HG02938 (cell line): ENCODE measurements at regions not wholly inside any gene's neighbourhood (a gene's known extent, or its start where the extent isn't known, plus 50 kb on each side); places are given as distances from the start of the nearest gene placed in this dataset.

Source experiments
- ATAC-seq: cut with Tn5 transposase; IDR thresholded peaks from one replicate; pipeline ENCODE4 v1.9.1; 2021; ENCODE audit warnings: mild to moderate bottlenecking, moderate library complexity; ENCODE audit not compliant: unreplicated experiment

GRCh38 chr21:35416866-35417489 is 367.9 kb upstream of the RUNX1 start:
- no peak for ATAC-seq

- ATAC-seq, result no peak
Observed at GRCh38 chr21:35414507-35415139, 365.5 kb upstream of the RUNX1 start.

GRCh38 chr21:35414056-35414455 is 365.0 kb upstream of the RUNX1 start:
- no peak for ATAC-seq

- ATAC-seq, result no peak
Observed at GRCh38 chr21:35412231-35412630, 363.1 kb upstream of the RUNX1 start.

- ATAC-seq, result no peak
Observed at GRCh38 chr21:35411434-35411833, 362.3 kb upstream of the RUNX1 start.

- no peak for ATAC-seq
Observed at GRCh38 chr21:35410656-35411055, 361.6 kb upstream of the RUNX1 start.

- ATAC-seq, result no peak
Observed at GRCh38 chr21:35410123-35410522, 361.0 kb upstream of the RUNX1 start.

- ATAC-seq, result no peak
Observed at GRCh38 chr21:35408401-35408800, 359.3 kb upstream of the RUNX1 start.

GRCh38 chr21:35406635-35407034 is 357.5 kb upstream of the RUNX1 start:
- ATAC-seq, result no peak

- ATAC-seq, result no peak
Observed at GRCh38 chr21:35405981-35406380, 356.9 kb upstream of the RUNX1 start.

- no peak for ATAC-seq
Observed at GRCh38 chr21:35404247-35404646, 355.1 kb upstream of the RUNX1 start.

GRCh38 chr21:35402061-35402460 is 353.0 kb upstream of the RUNX1 start:
- no peak for ATAC-seq

GRCh38 chr21:35401476-35401875 is 352.4 kb upstream of the RUNX1 start:
- ATAC-seq, result no peak

GRCh38 chr21:35400233-35400939 is 351.3 kb upstream of the RUNX1 start:
- ATAC-seq, result no peak

GRCh38 chr21:35399706-35400105 is 350.6 kb upstream of the RUNX1 start:
- no peak for ATAC-seq

- no peak for ATAC-seq
Observed at GRCh38 chr21:35399002-35399530, 350.0 kb upstream of the RUNX1 start.

GRCh38 chr21:35398346-35398982 is 349.4 kb upstream of the RUNX1 start:
- ATAC-seq, result no peak

GRCh38 chr21:35397781-35398180 is 348.7 kb upstream of the RUNX1 start:
- ATAC-seq, result no peak

GRCh38 chr21:35396655-35397054 is 347.6 kb upstream of the RUNX1 start:
- ATAC-seq, result no peak

- ATAC-seq, result no peak
Observed at GRCh38 chr21:35395728-35396127, 346.6 kb upstream of the RUNX1 start.

- no peak for ATAC-seq
Observed at GRCh38 chr21:35394634-35395369, 345.7 kb upstream of the RUNX1 start.
